HT1080 (cell line): ENCODE measurements at regions not wholly inside any gene's neighbourhood (a gene's known extent, or its start where the extent isn't known, plus 50 kb on each side); places are given as distances from the start of the nearest gene placed in this dataset.
"Not testable (repeated sequence)": the region's sequence is repeated elsewhere in the genome, so short reads cannot be mapped to it uniquely, and the experiment has no call there.

Experiments
- DNase-seq: peaks from one replicate; pipeline ENCODE4 v3.0.0-alpha.2; 2015; ENCODE audit warnings: low read depth

DNA sequence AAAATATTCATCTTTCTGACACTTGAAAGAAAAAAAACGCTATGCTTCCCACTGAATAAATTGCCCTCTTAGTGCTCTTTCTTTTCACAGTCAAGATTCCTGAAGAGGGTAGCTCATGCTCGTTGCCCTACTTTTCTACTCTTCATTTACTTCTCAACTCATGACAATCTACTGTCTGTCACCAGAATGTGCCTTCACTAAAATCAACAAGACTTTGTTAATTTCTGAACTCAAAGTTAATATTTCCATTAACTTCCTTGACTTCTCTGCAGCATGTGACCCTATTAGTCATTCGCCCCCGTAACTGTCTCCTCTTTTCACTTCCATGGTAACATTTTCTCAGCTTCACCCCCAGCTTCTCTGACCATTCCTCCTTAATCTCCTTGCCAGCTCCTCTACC, 98.9 kb upstream of the MAPRE2 start:
- no peak for DNase-seq

DNA sequence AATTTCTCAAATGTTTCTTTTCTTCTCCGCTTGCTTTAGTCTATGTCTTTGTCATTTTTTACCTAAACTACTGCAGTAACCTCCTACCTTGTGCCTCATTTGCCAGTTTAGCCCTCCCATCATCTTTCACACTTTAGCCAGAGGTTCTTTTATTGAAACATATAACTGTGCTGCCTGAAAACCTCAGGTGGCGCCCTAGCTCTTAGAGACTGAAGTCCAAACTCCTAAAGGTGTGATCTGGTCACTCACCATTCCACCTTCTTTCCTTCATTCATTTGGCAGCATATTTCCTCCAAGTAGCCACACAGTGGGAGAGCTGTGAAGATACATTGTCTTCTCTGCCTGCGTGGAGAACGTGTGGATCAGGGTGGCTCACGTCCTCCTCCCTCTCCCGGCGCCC, 98.2 kb upstream of the MAPRE2 start:
- no peak for DNase-seq

DNA sequence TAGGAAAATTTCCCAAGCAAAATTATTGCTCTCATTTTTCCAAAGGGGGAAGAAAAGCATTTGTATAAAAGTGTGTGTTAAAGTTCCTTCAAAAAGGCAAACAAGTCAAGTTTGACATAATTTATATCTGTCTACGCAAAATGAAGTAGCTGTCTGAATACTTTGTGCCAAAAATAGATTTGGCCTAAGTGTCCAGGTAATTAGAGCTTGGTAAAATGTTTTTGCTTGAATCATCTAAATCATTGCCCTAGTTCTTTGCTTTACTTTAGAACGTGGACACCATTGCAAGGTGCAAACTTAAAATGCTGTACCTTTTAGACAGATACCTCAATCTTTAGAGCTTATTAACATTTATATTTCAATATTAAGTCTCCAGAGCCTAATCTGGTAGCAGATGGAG, 97.6 kb upstream of the MAPRE2 start:
- no peak for DNase-seq

DNA sequence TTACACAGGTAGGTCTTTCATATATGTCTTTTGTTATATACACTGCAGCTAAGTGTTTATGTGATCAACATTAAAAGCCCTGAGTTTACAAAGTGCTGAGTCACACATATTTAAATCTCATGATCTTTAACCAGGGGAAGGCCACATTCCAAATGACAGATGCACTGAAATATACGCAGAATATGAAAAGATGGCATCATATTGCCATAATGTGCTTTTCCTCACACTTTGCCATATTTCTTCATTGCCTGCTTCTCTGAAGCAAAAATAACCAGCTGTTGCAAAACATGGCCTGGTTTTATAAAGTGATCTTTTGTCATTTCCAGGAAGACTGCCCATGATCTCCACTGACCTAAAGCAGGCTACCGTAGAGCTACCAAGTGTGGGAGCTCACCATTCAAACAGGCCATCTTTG, 93.5 kb upstream of the MAPRE2 start:
- DNase-seq = peak; percentile 7

DNA sequence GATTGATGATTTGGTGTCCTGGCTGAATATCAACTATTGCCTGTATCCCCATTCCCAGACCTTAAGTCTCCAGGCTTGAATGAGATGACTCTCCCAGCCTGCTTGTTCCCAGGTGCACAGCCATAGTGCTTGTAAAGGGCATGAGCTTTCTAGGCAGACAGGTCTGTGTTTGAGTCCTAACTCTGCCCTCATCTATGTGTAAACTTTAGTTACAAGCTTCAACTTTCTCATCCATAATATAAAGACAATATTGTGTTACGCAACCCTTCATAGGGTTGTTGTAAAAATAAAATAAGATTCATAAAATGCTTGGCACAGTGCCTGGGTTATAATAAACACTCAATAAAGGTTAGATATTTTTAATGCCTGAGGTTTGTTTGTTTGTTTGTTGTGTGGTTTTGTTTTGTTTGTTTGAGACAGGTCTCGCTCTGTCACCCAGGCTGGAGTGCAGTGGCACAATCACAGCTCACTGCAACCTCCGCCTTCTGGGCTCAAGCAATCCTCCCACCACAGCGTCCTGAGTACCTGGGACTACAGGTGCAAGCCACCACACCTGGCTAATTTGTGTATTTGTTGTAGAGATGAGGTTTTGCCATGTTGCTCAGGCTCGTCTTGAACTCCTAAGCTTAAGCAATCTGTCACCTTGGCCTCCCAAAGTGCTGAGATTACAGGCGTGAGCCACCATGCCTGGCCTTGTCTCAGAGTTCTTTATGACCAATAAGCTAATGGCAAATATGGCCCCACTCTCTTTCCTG, 89.4 kb upstream of the MAPRE2 start:
- DNase-seq = no peak

DNA sequence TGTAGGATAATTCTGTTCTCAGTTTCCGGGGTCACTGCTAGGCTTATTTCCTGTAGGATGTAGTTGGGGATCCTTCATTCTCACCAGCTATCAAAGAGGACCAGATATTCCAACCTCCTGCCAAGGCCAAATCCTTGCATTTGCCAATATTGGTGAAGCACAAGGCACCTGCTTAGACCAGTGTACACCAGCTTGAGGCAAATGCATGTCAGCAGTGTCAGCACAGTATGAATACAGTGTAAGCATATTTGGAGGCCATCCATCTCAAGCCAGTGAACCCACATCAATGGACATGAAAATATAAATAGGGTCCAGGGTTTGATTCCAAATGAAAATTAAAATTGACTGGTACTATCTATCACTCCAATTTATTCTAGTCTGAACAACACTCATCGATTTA, 88.0 kb upstream of the MAPRE2 start:
- DNase-seq = no peak

DNA sequence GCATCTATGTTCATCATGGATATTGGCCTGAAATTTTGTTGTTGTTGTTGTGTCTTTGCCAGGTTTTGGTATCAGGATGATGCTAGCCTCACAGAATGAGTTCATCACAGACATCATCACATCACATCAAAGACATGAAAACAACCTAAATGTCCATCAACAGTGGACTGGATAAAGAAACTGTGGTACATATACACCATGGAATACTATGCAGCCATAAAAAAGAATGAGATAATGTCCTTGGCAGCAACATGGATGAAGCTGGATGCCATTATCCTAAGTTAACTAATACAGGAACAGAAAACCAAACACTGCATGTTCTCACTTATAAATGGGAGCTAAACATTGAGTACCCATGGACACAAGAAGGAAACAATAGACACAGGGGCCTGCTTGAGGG, 85.7 kb upstream of the MAPRE2 start:
- not testable (repeated sequence) for DNase-seq

DNA sequence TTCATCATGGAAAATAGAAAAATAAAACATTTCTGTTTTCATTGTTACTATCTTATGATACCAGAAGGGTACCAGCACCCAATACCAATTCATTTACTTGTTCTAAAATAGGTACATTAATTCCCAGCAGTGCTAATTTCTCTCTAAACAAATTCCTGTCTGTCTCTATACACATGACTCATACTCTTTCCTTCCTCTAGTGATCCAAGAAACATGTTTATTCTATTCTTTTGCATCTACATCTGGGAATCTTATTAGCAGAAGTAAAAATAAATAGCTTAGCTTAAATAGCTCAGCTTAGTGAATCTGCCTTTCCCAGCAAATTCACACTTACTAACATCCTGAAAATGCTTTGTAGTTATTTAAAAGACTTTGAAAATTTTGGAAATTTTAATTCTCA, 84.5 kb upstream of the MAPRE2 start:
- no peak for DNase-seq

DNA sequence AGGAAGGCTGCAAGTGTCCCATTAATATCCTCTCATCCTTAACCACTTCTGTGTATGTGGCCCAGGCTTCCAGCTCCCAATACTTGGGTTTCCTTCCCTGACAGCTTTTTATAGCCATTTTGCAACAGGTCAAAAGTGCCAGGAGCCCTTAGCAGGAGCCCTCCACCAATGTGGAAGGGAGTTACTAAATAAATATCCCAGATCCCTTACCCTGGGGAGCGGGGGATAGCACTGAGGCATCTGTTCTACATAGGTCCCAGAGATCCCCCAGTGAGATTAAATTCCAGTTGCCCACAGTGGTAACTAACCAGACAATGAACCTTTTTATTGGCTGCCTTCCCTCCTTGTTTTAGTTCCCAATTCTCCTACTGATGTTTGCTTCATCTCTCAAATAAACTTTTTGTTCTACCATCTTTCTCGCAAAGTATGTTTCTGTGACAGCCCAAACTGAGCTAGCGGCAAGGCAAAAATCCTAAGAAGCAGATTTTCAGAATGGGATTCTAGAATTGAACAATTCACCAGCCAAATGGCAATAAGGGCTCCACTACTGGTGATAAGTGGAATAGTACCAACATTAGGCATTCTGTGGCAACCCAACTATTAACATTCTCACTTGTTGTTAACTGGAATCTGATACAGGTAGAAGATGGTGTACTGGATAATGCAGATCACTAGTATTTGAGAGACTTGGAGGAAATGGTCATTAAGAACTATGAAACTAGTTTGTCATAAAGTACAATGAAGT, 83.9 kb upstream of the MAPRE2 start:
- peak; percentile 15 for DNase-seq

DNA sequence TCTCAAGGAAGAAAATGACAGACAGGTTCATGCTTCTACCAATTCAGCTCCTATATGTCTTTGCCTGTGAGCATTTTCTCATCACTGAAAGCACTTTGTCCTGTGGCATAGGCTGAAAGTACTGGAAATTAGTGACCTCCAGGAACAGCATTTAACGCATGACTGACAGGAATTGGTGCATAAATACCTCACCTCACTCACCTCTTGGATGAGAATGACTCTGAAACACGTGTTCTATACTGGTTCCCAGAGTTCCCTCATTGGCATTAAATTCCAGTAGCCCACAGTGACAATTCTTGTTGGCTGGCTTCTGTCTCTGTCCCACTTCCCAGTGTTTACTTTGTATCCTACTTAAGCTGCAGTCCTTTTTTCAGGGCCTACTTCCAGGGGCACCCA, 83.4 kb upstream of the MAPRE2 start:
- DNase-seq = no peak

DNA sequence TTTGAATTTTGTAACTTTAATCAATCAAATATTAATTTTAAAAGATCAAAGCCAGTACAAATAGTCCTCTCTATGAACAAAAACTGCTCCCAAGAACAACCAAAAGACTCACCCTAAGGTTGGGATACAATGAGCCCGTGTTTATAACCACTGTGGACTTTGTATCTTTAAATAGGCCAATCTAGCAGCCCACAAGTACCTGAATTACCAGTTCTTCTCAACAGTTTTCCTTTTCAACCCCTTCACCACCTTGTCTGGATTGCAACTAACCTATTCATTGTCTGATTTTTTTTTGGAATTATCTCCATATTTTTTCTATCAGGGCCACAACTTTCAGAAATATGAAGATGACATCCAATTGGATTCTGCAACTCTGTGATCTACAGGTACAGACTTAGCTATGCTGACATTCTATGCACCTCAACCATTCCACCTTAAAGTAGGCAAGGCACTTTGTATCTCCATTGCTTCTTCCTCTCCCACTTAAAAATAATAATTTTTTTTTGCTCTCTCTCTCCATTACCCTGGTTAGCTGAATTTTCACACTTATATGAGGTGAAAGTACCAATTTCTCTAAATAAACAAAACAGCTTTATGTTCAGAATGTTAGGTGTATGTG, 81.9 kb upstream of the MAPRE2 start:
- no peak for DNase-seq

DNA sequence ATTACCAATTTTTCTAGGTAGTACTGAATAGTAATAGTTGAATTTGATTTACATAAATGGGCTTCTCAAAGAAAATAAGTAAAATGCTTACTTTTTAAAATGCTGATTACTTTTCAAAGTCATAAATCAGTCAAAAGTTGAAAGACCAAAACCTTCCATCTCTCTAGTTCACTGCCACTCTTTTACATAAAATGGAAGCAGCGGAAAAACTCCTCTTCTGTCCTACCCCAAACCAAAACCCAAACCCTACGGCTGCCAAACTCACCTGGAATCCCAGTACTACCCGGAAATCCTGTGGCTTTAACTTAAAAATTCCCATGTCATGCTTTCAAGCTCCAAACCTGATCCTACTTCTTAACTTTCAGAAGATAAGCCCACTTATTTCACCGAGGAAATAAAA, 81.2 kb upstream of the MAPRE2 start:
- no peak for DNase-seq

DNA sequence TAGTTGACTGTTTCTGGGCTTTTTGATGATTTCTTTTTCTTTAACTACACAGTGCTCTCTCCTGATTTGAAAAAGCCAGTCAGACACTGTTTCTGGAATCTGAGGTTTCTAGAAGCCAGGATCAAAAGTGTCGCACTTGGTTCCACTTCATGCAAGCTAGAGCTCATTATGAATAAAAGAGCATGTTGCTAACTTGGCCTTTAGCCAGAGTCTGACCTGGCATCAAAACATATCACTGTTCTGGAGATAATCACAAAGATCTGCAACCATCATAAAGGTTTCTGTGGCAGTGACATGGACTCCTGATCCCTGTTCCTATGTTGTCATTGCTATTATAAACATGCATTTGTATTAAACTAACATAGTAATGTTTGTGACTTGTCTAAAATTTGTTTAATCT, 76.1 kb upstream of the MAPRE2 start:
- DNase-seq = no peak

DNA sequence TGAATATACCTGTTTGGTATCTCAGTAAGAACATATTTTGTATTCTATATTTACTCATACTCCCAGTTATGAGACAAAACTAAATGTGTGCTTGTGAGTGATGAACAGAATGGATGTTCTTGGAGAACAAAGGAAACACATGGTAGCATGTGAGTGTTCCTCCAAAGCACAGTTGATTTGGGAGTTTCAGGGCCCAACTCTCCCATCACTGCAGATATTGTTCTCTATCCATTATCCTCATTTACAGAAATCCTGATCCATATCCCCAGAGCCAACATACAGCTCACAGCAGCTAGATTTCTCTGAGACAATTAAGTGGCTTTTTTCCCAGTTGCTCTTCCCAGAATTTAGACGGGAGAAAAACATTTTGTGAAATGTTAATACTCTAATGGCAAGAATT, 75.6 kb upstream of the MAPRE2 start:
- DNase-seq = no peak

DNA sequence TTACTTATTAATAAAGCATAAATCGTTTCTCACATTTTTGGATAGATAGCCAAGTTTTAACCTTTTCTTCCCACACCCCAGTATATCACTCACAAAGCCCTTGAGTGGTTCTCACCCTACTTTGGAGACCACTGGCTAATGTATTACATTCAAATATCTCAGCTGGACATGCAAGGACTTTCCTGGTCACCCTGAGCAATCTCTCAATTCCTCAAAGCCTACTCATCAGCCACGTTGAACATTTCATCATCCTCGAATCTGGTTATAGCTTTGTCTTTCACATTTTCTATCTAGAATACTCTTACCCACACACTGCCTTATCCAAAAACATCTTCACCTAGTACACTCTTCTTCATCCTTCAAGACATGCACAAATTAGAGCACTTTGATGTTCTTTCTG, 71.1 kb upstream of the MAPRE2 start:
- DNase-seq = no peak

DNA sequence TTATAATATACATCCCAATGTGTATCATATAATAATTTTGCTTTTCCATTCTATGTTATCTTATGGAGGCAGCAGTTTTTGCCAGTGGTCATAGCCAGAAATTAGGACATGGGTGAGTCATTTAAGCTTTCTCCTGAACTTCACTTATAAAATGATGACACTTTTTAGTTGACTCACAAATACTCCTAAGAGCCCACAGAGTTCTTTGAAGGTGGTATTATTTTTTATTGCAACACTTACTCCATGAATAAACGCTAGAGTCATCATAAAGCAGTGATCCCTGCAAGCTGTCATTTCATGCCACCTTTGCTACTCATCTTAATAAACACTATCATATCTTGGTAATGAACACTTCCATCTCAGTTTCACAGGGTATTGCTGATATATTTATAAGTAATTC, 69.9 kb upstream of the MAPRE2 start:
- peak; percentile 56 for DNase-seq

DNA sequence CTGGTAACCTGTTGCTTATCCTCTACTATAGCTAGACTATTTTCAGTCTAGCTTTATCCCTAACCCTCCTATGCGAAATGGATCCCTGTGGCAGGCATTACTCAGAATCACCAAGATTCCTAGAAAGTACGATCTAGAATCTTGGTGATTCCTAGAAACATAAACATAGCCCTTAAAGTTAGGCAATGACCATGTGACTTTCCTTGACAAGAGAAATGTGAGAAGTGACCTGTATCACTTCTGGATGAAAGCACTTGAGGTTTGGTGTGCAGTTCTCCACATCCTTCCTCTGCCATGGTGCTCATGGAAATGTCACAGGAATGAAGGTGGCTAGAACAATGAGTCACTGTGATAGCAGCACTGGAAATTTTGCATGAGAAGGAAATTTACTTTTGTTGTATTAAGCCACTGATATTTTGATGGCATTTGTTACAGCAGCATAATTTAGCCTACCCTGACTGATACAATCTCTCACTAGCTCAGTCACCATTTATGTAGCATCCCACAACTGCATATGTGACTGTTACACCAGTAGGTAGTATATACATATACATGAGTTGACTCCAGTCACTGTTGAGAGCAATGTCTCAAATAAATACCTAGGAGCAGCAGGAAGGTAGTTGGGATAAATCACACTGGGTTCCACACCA, 68.3 kb upstream of the MAPRE2 start:
- peak; percentile 70 for DNase-seq

DNA sequence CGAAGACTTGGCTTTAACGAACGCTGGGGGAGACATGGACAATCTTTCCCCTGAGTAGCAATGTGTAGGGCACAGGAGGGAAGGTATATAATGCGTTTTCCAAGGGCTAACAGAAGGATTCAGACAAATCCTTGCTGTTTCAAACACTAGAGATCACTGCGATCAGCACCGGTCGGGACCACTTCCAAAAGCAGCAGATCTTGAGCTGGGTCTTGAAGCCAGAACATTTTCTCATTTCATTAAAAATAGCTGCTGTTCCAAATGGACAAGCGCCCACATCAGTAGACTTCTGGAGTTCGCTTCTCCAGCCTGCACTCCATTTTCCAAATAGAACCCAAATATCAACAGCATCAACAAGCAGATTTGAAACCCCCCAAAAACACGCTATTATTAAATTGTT, 65.1 kb upstream of the MAPRE2 start:
- DNase-seq = no peak

DNA sequence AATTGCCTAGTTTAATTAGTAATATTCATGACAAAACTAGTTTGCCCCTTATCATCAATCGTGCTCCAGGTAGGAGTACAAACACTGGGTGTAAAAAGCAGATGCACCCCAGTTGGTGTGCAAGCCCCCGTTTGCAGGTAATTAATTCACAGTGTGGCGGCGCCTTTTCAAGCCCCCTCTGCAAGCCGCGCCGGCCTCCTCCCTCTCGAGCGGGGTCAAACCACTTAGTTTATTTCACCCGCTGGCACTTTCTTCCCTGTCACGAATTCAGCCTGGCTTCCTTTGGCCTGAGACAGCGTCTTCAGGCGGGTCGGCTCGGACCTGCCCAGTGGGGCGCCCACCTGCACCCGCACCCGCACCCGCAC, 64.7 kb upstream of the MAPRE2 start:
- no peak for DNase-seq

DNA sequence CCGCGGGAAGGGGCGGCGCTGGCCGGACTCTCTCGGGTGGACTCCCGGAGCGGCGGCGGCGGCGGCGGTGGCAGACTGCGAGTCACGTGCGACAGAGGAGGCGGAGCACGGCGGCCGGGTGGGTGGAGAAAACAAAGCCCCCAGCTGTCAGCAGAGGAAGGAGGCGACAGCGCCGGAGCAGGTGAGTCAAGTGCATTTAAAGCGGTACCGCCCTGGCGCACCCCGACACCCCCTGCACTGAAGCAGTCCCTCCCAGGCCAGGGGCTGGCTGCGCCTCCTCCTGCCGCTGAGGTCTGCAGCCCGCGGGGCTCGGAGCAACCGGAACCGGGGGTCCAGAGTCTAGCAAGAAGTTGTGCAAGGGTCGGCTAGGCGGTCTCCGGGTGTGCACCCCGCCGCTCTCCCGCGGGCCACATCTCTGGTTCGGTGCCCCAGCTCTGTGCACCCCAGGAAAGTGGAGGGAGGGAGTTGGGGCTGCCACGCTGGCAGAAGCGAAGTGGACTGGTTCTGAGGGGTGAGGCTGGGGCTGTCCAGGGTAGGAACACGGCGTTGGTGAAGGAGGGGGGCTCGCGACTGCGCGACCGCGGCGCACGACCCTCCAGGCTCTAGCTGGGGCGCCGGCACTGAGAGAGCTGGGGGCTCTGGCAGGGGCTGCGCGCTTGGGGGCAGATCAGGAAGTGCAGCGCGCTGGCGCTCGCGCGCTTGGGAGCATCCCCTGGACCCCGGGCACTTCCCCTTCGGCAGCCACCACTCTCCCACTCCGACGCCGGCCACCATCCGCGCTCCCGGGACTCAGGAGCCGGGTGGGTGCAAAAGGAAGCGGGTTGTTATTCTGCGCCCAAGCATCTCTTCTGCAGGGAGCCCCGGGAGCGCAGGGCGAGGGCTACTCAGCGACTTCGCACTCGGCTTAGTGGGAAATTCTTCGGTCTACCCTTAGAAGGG, 64.0 kb upstream of the MAPRE2 start:
- DNase-seq = peak; percentile 11
